GM21367 (cell line): ENCODE measurements at regions not wholly inside any gene's neighbourhood (a gene's known extent, or its start where the extent isn't known, plus 50 kb on each side); places are given as distances from the start of the nearest gene placed in this dataset.

Experiments
- ATAC-seq: cut with Tn5 transposase; IDR thresholded peaks from one replicate; pipeline ENCODE4 v1.9.1; 2021; ENCODE audit not compliant: unreplicated experiment

GRCh38 chr6:119476554-119476953 is 127.0 kb upstream of the MAN1A1 start:
- ATAC-seq, result peak; percentile 84

- ATAC-seq, result no peak
Observed at GRCh38 chr6:119476024-119476423, 126.5 kb upstream of the MAN1A1 start.

DNA sequence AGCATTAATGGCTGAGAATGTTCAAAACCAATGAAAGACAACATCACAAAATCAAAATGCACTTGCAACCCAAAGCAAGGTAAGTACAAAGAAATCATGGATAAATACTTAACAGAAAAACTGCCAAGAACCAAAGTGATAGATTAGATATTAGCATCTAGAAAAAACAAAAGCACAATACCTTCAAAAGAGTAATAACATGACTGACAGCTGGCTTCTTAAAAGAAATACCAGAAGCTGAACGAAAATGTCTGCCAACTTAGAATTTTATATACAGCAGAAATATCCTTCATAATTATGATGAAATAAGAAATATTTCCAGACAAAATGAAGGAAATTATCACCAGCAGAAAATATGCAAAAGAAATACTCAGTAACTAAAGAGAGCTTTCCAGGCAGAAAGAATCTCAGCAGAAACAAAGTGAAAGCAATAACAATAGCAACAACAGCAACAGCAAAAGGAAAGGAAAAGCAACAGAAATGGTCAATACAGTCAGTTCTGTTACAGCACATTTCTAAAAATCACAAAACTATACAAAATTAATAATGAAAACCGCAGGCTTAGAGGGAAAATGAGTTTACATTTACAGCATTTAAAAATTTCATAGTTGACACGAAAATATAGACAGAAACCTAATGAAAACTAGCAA is 121.5 kb upstream of the MAN1A1 start:
- ATAC-seq, result no peak

DNA sequence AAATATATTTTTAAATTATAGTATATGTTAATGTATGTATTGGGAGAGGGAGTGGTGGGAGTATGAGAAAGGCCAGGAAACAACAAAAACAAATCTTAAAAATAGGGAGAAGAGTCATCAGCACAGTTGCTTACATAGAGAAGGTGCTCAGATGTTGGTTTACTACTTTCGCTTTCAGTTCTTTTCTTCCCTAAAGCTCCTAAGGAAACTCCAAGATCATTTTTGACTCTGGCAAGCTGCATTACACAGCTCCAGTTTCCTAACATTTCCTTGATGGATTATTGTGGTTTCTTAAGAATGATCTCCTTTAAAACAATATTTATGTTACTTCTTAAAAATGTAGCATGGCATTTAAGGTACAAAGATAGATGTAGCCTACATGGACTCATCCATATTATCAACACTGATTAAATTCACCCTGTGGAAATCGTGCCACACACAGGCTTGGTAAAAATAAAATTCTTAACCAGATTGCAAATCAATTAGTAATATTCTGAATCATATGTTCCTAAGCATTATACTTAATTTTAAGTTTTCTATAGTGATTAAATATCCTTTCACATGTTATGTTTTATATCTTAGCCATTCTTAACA is 118.0 kb upstream of the MAN1A1 start:
- ATAC-seq, result no peak

- no peak for ATAC-seq
Observed at GRCh38 chr6:119466226-119466625, 116.7 kb upstream of the MAN1A1 start.

GRCh38 chr6:119463081-119463626 is 113.6 kb upstream of the MAN1A1 start:
- ATAC-seq, result peak; percentile 68

DNA sequence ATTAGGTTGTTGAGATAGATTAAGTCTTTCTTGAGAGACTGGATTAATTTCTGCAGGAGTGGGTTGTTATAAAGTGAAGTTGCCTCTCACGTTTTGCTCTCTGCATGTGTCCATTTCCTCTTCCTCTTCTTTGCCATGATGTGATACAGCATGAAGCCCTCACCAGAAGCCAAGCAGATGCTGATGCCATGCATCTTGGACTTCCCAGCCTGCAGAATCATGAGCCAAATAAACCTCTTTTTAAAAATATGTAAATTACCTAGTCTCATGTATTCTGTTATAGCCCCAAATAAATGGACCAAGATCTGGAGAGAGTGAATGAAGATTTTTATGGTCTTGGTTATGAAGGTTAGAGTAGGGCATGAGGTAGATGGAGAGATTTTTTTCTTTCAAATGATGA is 111.6 kb upstream of the MAN1A1 start:
- ATAC-seq, result no peak

- peak; percentile 76 for ATAC-seq
Observed at GRCh38 chr6:119459207-119459974, 109.8 kb upstream of the MAN1A1 start.

DNA sequence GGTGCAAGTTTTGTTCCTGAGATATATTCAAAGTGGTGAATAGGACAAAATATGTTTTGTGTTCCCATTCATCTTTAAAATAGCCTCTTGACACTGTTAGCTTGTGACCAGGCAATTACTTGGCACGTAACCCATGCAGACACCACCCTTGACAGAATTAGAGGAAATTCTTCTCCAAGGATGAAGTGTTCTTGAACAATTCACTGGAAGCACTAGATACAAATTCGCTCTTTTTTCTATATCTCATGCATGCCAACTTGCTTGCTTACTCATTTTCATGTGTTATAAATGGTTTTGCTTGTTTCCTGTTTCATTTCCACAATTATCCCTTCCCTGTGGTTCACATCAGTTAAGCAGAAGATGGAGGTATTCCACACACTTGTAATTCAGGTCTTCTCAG is 105.2 kb upstream of the MAN1A1 start:
- no peak for ATAC-seq

GRCh38 chr6:119453242-119454200 is 104.0 kb upstream of the MAN1A1 start:
- no peak for ATAC-seq

GRCh38 chr6:119449331-119450156 is 100.0 kb upstream of the MAN1A1 start:
- ATAC-seq, result no peak

GRCh38 chr6:119447921-119448320 is 98.4 kb upstream of the MAN1A1 start:
- no peak for ATAC-seq

- ATAC-seq, result no peak
Observed at GRCh38 chr6:119446609-119447008, 97.0 kb upstream of the MAN1A1 start.

GRCh38 chr6:119446115-119446554 is 96.6 kb upstream of the MAN1A1 start:
- no peak for ATAC-seq

- no peak for ATAC-seq
Observed at GRCh38 chr6:119445666-119446065, 96.1 kb upstream of the MAN1A1 start.

- ATAC-seq, result peak; percentile 35
Observed at GRCh38 chr6:119444642-119445557, 95.3 kb upstream of the MAN1A1 start.

DNA sequence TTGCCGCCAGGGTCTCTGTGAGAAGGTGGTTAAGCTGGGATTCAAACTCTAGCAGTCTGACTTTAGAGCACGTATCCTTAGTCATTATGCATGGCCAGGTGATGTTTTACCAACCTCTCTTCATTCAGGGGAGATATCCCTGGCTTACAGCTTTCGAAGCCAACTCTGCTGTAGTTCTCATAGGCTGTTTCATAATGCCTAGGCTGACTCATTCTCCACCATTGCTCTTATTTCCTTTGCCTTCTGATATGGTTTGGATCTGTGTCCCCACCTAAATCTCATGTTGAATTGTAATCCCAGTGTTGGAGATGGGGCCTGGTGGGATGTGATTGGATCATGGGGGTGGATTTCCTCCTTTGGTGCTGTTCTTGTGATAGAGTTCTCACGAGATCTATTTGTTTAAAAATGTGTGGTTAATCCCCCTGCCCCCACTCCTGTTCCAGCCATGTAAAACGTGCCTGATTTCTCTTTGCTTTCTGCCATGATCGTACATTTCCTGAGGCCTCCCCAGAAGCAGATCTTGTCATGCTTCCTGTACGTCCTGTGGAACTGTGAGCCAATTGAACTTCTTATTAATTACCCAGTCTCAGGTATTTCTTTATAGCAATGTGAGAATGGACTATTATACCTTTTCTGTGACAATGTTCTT is 94.6 kb upstream of the MAN1A1 start:
- no peak for ATAC-seq

DNA sequence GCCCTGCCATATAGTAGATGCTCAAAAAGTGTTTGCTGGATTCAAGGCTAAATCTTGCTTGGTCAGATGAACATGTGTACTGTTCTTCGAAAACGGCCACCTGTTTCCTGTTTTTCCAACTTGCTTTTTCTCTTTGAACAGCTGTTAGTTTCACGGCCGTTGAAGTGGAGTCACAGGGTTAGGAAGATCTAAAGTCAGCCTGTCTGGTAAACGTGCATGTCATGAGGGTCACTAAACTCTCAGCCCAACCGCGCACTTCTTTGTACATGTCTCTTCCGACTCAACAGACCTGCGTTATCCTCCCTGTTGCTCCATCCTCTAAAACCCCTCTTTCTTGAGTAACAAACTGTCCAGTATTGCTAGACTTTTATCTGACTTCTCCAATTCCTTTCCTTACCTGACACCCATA is 93.2 kb upstream of the MAN1A1 start:
- ATAC-seq, result peak; percentile 49
